GM12872 (cell line): ENCODE measurements at regions not wholly inside any gene's neighbourhood (a gene's known extent, or its start where the extent isn't known, plus 50 kb on each side); places are given as distances from the start of the nearest gene placed in this dataset.

Source experiments
- TF ChIP-seq, protein P1 (sequence below): IDR thresholded peaks from 3 replicates; pipeline ENCODE4 v1.5.1; 2011; ENCODE audit warnings: low read depth, mild to moderate bottlenecking, low read length, moderate library complexity; ENCODE audit not compliant: insufficient read depth

DNA sequence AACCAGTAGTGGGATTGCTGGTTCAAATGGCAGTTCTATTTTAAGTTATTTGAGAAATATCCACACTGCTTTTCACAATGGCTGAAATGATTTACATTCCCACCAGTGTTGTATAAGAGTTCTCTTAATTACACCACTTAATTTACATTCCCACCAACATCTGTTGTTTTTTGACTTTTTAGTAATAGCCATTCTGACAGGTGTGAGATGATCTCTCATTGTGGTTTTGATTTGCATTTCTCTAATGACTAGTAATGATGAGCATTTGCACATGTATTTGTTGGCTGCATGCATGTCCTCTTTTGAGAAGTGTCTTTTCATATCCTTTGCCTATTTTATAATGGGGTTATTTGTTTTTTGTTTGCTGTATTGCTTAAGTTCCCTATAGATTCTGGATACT is 688.3 kb downstream of the PRR16 start:
- TF ChIP-seq, protein P1, sequence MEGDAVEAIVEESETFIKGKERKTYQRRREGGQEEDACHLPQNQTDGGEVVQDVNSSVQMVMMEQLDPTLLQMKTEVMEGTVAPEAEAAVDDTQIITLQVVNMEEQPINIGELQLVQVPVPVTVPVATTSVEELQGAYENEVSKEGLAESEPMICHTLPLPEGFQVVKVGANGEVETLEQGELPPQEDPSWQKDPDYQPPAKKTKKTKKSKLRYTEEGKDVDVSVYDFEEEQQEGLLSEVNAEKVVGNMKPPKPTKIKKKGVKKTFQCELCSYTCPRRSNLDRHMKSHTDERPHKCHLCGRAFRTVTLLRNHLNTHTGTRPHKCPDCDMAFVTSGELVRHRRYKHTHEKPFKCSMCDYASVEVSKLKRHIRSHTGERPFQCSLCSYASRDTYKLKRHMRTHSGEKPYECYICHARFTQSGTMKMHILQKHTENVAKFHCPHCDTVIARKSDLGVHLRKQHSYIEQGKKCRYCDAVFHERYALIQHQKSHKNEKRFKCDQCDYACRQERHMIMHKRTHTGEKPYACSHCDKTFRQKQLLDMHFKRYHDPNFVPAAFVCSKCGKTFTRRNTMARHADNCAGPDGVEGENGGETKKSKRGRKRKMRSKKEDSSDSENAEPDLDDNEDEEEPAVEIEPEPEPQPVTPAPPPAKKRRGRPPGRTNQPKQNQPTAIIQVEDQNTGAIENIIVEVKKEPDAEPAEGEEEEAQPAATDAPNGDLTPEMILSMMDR, result no peak

DNA sequence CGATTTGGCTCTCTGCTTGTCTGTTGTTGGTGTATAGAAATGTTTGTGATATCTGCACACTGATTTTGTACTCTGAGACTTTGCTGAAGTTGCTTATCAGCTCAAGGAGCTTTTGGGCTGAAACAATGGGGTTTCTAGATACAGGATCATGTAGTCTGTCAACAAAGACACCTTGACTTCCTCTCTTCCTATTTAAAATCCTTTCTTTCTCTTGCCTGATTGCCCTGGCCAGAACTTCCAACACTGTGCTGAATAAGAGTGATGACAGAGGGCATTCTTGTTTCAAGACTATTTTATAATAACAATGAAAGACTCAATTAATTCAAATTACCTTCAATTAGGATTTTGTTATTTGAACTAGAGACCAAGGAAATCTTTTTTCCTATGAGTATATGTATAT is 692.5 kb downstream of the PRR16 start:
- TF ChIP-seq, protein P1, result no peak

DNA sequence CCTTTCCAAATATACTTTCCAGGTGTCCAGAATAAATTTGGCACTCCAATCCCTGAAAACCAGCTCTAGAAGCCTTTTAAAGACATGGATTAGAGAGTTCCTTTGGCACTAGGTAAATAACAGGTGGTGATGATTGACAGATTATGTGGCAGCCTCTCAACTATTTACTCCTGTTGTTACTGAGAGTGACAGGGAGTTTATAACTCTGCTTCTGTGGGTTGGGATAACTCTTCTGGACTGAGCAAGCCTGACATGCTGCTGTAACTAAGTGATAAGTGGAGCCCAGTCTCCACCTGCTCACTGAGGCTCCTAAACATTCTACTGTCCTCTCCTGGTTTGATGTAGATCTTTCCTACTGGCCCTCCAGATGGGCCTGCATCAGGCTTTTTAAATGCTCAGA is 693.2 kb upstream of the FTMT start:
- TF ChIP-seq, protein P1, result no peak

DNA sequence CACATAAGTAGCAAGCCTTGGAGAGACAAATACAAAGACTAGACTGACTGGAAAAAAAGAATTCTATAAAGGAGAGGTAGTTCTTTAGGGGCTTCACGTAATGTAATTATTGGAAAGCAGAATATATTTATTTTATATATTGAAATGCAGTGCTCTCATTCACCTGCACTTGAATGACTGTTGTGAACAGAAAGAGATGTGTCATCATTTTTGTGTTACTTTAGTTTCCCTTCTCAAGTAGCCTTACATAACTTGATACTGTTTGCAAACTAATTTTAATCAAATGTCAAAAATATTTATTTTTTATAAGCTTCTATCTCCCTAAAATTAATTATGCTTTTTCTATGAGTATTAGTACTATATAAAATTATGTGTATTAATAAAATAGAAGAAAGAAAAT is 691.1 kb upstream of the FTMT start:
- TF ChIP-seq, protein P1, result no peak

DNA sequence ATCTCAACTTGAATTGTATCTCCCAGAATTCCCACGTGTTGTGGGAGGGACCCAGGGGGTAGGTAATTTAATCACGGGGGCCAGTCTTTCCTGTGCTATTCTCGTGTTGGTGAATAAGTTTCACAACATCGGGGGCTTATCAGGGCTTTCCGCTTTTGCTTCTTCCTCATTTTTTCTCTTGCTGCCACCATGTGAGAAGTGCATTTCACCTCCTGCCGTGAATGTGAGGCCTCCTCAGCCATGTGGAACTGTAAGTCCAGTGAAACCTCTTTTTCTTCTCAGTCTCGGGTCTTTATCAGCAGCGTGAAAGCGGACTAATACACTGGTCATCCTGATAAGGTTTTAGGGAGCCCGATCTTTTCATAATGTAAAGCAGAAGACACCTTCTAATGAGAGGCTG is 687.0 kb upstream of the FTMT start:
- TF ChIP-seq, protein P1, result no peak

DNA sequence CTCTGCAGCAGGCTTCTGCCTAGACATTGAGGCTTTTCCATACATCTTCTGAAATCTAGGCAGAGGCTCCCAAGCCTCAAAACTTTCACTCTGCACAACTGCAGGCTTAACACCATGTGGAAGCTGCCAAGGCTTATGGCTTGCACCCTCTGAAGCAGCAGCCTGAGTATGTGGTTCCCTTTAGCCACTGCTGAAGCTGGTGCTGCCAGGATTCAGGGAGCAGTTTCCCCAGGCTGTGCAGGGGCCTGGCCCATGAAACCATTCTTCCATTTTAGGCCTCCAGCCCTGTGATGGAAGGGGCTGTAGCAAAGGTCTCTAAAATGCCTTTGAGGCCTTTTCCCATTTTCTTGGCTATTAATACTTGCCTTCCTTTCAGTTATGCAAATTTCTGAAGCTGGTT is 680.3 kb upstream of the FTMT start:
- TF ChIP-seq, protein P1, result no peak

DNA sequence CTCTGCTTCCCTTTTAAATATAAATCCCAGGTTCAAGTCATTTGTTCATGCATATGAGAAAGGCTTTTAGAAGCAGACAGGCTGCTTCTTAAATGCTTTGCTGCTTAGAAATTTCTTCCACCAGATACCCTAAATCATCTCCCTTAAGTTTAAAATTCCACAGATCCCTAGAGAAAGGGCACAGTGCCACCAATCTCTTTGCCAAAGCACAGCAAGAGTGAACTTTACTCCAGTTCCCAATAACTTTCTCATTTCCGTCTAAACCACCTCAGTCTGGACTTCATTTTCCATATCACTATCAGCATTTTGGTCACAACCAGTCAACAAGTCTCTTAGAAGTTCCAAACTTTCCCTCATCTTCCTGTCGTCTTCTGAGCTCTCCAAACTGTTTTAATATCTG is 679.8 kb upstream of the FTMT start:
- TF ChIP-seq, protein P1, result no peak

DNA sequence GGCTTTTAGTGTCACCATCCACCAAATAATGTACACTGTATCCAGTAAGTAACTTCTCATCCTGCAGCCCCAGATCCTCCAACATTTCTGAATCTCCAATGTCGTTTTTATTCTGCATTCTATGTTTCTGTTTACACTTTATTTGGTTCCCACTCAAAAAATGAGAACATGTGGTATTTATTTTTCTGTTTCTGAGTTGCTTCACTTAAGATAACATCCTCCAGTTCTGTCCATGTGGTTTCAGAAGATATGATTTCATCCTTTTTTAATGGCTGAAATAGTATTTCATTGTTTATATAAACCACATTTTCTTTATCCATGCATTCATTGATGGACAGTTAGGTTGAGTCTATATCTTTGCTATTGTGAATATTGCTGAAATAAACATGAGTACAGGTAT is 677.3 kb upstream of the FTMT start:
- TF ChIP-seq, protein P1, result no peak
